ENCODE measurements at regions not wholly inside any gene's neighbourhood (a gene's known extent, or its start where the extent isn't known, plus 50 kb on each side); places are given as distances from the start of the nearest gene placed in this dataset.

GRCh38 chr7:112907658-112908057 lies 117.5 kb upstream of the TMEM168 start:
- TF ChIP-seq, protein P1, sequence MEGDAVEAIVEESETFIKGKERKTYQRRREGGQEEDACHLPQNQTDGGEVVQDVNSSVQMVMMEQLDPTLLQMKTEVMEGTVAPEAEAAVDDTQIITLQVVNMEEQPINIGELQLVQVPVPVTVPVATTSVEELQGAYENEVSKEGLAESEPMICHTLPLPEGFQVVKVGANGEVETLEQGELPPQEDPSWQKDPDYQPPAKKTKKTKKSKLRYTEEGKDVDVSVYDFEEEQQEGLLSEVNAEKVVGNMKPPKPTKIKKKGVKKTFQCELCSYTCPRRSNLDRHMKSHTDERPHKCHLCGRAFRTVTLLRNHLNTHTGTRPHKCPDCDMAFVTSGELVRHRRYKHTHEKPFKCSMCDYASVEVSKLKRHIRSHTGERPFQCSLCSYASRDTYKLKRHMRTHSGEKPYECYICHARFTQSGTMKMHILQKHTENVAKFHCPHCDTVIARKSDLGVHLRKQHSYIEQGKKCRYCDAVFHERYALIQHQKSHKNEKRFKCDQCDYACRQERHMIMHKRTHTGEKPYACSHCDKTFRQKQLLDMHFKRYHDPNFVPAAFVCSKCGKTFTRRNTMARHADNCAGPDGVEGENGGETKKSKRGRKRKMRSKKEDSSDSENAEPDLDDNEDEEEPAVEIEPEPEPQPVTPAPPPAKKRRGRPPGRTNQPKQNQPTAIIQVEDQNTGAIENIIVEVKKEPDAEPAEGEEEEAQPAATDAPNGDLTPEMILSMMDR (IDR thresholded peaks at IDR 0.05 in 2 of 3, conservative IDR thresholded peaks at IDR 0.05 in 1 of 3; ENCODE audit: borderline replicate concordance in 1 of 3, insufficient read depth in 1 of 3, low read depth in 2 of 3, low read length in 2 of 3) = no peak
- TF ChIP-seq RAD21 (IDR thresholded peaks at IDR 0.05; ENCODE audit: low read depth) (no peak), REST (IDR thresholded peaks at IDR 0.05; ENCODE audit: low read depth) (no peak), POLR2A (IDR thresholded peaks at IDR 0.05; ENCODE audit: borderline replicate concordance, extremely low read depth, insufficient read depth, insufficient read length) (no peak)
